HG02884 (cell line): ENCODE measurements at regions not wholly inside any gene's neighbourhood (a gene's known extent, or its start where the extent isn't known, plus 50 kb on each side); places are given as distances from the start of the nearest gene placed in this dataset.

Experiments used
- ATAC-seq: cut with Tn5 transposase; IDR thresholded peaks from one replicate; pipeline ENCODE4 v1.9.1; 2021; ENCODE audit warnings: mild to moderate bottlenecking, moderate library complexity; ENCODE audit not compliant: unreplicated experiment

DNA sequence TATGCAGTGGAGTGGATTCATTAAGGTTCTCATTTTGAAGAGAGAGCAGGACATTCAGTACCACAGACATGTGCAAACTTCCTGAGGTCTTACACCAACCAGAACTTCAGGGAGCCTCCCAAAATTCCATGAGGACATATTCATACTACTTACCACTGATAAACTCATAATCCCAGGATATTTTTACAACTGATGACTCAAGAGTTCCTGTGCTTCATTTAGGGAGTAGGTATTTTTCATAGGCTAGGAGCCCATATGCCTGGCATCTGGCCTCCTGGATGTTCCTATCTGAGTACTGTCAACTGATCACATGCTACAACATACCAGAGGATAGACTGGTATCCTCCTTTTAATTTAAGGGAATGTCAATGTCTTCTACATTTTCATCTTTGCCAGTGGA, 578.0 kb downstream of the EFNA5 start:
- no peak for ATAC-seq

- ATAC-seq = no peak
Observed at GRCh38 chr5:107090506-107090905, 580.2 kb downstream of the EFNA5 start.

DNA sequence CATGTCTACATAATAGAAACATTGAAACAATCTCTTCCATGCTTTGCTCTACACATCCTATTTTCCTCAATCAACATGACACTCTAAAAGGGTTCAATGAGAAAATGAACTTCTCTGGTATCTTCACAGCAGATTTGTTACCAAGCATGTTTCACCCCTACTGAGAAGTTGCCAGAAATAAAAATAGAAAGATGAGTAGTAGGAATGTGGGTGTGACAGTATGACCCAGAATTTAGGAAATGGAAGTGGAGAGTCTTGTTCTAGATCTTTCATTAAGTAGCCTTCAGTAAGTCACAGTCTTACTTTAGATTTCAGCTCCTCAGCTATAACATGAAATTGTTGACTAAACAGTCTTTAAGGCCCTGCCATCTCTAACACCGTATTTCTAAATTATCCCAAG, 581.8 kb downstream of the EFNA5 start:
- no peak for ATAC-seq

DNA sequence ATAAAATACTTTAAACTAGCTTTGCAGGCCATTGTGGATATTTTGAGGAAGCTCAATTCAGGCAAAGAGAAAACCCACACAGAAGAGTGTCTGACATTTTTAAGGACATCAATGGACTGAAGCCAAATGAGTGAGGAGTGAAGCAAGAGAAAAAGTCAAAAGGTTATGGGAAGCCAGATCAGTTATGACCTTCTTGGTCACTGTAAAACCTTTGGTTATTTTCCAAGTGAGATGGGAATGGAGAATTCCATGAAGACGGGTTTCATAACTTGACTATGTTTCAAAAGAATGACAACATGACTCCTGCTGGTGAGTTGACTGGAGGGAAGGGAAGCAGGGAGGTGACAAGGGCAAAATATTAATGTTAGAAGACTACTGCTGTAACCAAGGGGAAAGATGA, 585.2 kb downstream of the EFNA5 start:
- ATAC-seq = no peak

GRCh38 chr5:107074996-107075395, 595.7 kb downstream of the EFNA5 start:
- ATAC-seq = no peak

GRCh38 chr5:107072967-107073366, 597.8 kb downstream of the EFNA5 start:
- ATAC-seq = no peak

GRCh38 chr5:107072440-107072839, 598.3 kb downstream of the EFNA5 start:
- no peak for ATAC-seq

- no peak for ATAC-seq
Observed at GRCh38 chr5:107068782-107069181, 602.0 kb downstream of the EFNA5 start.

DNA sequence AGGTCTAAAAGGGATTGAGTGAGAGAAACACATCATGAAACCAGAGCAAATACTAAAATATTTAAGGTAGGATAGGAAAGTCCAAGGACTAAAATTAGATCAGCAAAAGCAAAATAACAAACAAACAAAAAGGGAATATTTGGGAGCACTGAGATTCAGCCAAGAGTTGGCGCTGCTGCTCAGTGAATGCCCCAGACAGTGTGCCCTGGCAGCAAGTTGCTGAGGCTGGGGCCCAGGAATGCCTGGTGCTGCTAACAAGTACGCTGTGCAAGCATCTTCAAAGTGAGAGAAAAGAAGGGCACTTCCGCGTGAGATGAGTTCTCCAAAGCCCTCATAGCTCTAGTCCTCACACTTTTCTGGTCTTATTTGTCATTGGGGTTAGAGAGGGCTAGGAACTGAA, 603.3 kb downstream of the EFNA5 start:
- no peak for ATAC-seq

DNA sequence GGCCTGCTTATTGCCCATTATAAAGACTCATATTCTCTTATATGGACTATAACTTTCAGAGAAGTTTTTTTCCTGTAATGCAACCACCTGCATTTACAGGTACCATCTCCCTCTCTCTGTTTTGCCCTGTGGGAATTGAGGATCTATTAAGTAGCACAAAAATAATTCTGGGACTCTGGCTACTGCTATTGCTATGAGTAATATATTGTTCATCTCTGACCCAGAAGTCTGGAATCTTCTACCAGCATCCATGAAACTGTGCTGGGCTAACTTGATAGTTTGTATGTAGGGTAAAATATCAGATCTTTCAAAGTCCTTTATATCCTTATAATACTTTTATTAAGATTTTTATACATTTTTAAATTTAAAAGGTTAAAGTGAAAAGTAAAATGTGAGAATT, 607.2 kb downstream of the EFNA5 start:
- ATAC-seq = no peak

DNA sequence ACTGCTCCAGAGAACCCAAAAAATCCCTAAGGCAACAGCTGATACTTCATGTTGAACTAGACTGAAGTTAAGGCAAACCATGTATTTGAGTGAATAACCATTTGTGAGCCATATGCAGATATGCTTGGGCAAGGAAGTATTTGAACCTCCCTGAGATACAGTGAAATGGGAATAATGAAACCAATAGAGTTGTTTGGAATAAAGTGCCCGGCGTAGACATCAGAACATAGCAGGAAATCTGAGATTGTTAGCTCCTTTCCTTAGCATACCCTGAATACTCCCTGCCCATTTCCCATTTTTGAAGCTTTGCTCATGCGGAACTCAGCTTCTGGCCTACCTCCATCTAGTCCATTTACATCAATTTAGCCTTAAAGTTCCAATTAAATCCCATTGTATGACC, 611.9 kb downstream of the EFNA5 start:
- ATAC-seq = no peak

GRCh38 chr5:107058235-107058634, 612.5 kb downstream of the EFNA5 start:
- no peak for ATAC-seq

GRCh38 chr5:107056278-107056677, 614.5 kb downstream of the EFNA5 start:
- ATAC-seq = no peak

DNA sequence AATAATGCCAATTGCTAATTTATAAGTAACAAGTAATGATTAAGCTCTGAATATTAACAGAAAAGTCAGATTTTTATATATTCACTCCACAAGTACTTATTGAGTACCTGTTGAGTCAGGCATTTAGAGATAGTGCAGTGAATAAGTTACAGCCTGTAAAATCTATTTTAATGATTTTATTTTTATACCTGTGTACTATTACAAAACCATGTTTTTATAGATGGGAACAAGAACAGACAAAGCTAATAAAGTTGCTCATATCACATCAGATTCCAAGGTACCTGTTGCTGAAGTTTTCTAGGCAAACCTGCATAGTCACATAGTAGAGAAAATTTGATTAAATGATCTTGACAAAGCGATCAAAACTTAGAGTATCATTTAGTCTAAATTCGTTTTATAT, 623.7 kb downstream of the EFNA5 start:
- no peak for ATAC-seq

GRCh38 chr5:107043665-107044064, 627.1 kb downstream of the EFNA5 start:
- no peak for ATAC-seq

DNA sequence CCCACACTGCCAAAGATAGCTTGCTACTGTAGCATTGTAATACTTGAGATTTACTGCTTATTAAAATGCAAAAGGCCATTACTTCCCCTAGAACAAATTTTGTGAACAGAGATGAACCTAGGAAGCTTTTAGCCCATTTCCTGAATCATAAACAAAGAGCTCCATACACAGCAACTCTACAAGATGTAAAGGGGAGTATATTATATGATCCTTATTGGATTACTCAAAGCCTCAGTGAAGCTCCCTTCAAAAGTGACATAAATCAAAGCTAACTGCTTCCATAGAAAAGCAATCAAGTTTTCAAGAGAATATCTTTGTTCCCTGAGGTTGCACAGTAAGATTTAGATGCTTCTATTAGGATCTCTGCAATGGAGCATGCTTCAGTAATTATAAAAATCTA, 629.8 kb downstream of the EFNA5 start:
- ATAC-seq = no peak

DNA sequence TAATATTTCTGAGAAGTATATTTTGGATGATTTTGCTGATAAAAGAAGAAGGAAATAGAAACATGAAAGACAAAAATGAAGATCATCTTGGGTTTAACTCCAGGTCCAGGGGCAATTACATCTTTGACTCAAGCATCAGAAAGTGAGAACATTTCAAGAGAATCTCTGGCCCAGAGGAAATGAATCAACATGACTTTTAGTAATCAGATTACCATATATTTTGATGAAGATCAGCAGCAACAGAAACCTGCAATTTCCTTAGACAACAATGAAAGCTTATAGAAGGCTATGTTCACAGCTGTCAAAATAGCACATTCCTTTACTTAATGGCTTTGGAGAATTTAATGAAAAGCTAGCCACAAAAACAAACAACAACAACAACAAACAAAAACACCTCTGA, 638.1 kb downstream of the EFNA5 start:
- no peak for ATAC-seq

DNA sequence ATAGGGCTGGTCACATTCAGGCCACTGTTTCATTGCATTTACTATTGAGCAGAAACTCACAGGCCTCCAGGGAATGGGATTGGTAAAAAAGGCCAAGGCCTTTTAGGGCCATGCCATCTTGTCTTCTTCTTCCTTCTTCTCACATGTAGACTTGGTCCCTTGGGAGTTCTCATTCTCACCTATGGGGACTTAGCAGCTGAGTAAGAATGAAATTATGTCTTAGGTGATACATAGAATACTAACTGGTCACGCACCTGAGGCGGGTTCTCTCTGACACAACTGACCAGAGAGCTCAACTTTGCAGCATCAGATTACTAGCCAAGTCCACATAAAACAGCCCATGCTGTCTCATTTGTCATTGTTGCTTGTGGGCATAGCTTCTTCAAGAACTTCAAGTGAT, 641.8 kb downstream of the EFNA5 start:
- no peak for ATAC-seq

GRCh38 chr5:107025712-107026497, 644.8 kb downstream of the EFNA5 start:
- no peak for ATAC-seq

GRCh38 chr5:107023732-107024131, 647.0 kb downstream of the EFNA5 start:
- ATAC-seq = no peak

DNA sequence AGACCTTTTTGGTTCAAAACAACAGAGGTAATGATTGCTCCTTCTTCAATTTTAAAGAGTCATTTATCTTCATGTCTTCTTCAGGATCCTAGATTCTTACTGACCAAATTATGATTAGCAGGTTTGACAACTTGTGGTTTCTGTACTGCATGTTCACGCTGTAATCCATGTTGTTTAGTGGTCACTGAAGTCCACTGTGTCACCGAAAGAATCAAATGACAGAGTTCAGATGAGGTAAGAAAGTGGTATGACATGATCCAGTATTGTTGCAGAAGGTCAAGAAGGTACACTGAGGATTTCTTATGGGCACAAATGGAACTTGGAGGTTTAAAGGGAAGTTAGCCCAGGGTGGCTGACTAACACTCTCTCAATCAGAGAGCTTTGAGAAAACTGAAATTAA, 649.2 kb downstream of the EFNA5 start:
- ATAC-seq = no peak

GRCh38 chr5:107020626-107021025, 650.1 kb downstream of the EFNA5 start:
- ATAC-seq = no peak

GRCh38 chr5:107017616-107018015, 653.1 kb downstream of the EFNA5 start:
- ATAC-seq = no peak
